ENCODE measurements at regions not wholly inside any gene's neighbourhood (a gene's known extent, or its start where the extent isn't known, plus 50 kb on each side); places are given as distances from the start of the nearest gene placed in this dataset.
A peak's percentile ranks its signal among the peaks of the same experiment; 100 is the strongest.

DNA sequence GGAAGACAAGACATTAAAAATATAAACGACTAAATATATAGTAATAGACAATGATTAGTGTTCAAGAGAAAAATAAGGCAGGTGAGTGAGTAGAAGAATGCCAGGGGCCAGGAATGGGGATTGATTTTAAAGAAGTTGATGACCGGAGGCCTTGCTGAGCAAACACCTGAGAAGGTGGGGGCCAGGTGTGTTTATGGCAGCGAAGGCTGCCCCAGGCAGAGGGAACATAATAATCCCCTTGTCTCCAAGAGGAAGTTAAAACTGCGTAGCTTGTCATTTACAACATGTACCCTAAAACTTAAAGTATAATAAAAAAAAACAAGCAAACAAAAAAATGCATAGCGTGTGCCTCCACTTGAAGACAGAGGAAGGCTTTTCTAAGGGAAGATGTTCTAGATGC is 220.3 kb downstream of the URB2 start:
- DNase-seq (ENCODE audit: low spot score), result no peak
- TF ChIP-seq TAF1 (conservative IDR thresholded peaks at IDR 0.05) (no peak), SP1 (IDR thresholded peaks at IDR 0.05) (no peak), JUND (IDR thresholded peaks at IDR 0.05) (no peak), EGR1 (IDR thresholded peaks at IDR 0.05; ENCODE audit: low read depth in 2 of 2) (no peak), HNF4A (conservative IDR thresholded peaks at IDR 0.05) (no peak), NR2F2 (IDR thresholded peaks at IDR 0.05) (no peak), FOXA2 (IDR thresholded peaks at IDR 0.05) (no peak), RAD21 (IDR thresholded peaks at IDR 0.05) (no peak), FOXA1 (IDR thresholded peaks at IDR 0.05) (no peak)
- TF ChIP-seq, protein P1, sequence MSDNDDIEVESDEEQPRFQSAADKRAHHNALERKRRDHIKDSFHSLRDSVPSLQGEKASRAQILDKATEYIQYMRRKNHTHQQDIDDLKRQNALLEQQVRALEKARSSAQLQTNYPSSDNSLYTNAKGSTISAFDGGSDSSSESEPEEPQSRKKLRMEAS (IDR thresholded peaks at IDR 0.05), result no peak
- TF ChIP-seq, protein P2, sequence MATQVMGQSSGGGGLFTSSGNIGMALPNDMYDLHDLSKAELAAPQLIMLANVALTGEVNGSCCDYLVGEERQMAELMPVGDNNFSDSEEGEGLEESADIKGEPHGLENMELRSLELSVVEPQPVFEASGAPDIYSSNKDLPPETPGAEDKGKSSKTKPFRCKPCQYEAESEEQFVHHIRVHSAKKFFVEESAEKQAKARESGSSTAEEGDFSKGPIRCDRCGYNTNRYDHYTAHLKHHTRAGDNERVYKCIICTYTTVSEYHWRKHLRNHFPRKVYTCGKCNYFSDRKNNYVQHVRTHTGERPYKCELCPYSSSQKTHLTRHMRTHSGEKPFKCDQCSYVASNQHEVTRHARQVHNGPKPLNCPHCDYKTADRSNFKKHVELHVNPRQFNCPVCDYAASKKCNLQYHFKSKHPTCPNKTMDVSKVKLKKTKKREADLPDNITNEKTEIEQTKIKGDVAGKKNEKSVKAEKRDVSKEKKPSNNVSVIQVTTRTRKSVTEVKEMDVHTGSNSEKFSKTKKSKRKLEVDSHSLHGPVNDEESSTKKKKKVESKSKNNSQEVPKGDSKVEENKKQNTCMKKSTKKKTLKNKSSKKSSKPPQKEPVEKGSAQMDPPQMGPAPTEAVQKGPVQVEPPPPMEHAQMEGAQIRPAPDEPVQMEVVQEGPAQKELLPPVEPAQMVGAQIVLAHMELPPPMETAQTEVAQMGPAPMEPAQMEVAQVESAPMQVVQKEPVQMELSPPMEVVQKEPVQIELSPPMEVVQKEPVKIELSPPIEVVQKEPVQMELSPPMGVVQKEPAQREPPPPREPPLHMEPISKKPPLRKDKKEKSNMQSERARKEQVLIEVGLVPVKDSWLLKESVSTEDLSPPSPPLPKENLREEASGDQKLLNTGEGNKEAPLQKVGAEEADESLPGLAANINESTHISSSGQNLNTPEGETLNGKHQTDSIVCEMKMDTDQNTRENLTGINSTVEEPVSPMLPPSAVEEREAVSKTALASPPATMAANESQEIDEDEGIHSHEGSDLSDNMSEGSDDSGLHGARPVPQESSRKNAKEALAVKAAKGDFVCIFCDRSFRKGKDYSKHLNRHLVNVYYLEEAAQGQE (IDR thresholded peaks at IDR 0.05), result no peak
- Histone ChIP-seq H3K27me3 (ENCODE audit: control insufficient read depth in 4 of 4, insufficient read depth in 4 of 4, low read length in 3 of 4) (no peaks in the 10 kb centered on the region), H3K9ac (ENCODE audit: low read depth in 1 of 2, low read length in 2 of 2) (no peak overlapping the region), H3K9me3 (ENCODE audit: control insufficient read depth in 4 of 4, low read length in 3 of 4) (no peaks in the 10 kb centered on the region), H3K36me3 (ENCODE audit: control insufficient read depth in 4 of 4, insufficient read depth in 3 of 4, low read depth in 1 of 4, low read length in 3 of 4) (no peaks in the 10 kb centered on the region), H3K27ac (ENCODE audit: low read depth in 1 of 2, low read length in 2 of 2) (no peak overlapping the region), H3K4me1 (ENCODE audit: control insufficient read depth in 4 of 4, insufficient read depth in 4 of 4, low read length in 3 of 4) (no peaks in the 10 kb centered on the region), H3K4me3 (ENCODE audit: low read depth in 1 of 3, low read length in 3 of 3) (no peak overlapping the region)
- 80% methylated on average over 5 of the region's 5 CpGs for WGBS

DNA sequence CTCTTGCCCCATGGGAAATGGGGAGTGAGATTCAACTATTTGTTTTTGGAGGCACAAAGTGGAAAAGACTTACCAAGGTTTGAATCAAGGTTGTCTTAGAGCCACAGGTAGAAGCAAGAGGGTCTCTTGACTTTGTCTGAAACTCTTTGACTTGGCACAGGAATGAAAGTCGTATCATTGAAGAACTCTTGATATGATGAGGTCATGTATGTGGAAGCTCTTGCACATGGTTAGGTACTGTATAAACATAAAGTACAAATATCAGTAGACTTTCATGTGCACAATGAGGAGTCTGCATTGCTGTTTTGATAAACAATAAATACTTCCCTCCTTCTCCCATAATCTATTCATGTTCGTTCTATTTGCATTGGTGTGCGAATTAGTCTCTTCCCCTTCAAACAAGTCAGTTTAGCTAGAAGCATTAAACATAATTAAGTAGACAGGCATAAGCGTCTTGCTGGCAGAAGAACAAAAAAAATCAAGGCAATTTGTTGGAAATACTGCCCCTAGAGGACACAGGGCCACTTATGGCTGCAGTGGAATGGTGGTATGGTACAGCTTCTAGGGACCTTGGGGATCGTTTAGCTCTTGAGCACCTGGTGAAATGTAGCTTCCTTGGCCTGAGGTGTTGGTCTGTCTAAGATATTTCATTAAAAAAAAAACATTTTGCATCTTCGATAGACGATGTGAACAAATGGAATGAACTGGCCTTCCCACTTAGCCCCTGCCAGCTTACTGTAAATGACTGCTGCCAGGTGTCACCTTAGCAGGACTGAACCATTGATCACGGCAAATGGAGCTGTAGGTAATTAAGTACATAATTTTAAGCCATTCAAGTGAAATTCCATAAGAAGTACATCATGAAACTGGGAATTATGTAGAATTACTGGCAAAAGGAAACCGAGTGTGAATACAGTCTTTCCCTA is 218.0 kb upstream of the GALNT2 start:
- no peak overlapping the region for H3K4me3 ChIP-seq (ENCODE audit: low read depth in 1 of 3, low read length in 3 of 3)
- H3K36me3 ChIP-seq (ENCODE audit: control insufficient read depth in 4 of 4, insufficient read depth in 3 of 4, low read depth in 1 of 4, low read length in 3 of 4), result no peaks in the 10 kb centered on the region
- no peaks in the 10 kb centered on the region for H3K4me1 ChIP-seq (ENCODE audit: control insufficient read depth in 4 of 4, insufficient read depth in 4 of 4, low read length in 3 of 4)
- H3K9me3 ChIP-seq (ENCODE audit: control insufficient read depth in 4 of 4, low read length in 3 of 4), result no peaks in the 10 kb centered on the region
- no peak overlapping the region for H3K9ac ChIP-seq (ENCODE audit: low read depth in 1 of 2, low read length in 2 of 2)
- WGBS, result 80% methylated on average over 9 of the region's 9 CpGs
- no peak overlapping the region for H3K27ac ChIP-seq (ENCODE audit: low read depth in 1 of 2, low read length in 2 of 2)
- no peak for TF ChIP-seq EGR1 (IDR thresholded peaks at IDR 0.05; ENCODE audit: low read depth in 2 of 2)
- TF ChIP-seq, protein P2 (IDR thresholded peaks at IDR 0.05), result no peak
- TF ChIP-seq JUND (IDR thresholded peaks at IDR 0.05), result no peak
- TF ChIP-seq, protein P3, sequence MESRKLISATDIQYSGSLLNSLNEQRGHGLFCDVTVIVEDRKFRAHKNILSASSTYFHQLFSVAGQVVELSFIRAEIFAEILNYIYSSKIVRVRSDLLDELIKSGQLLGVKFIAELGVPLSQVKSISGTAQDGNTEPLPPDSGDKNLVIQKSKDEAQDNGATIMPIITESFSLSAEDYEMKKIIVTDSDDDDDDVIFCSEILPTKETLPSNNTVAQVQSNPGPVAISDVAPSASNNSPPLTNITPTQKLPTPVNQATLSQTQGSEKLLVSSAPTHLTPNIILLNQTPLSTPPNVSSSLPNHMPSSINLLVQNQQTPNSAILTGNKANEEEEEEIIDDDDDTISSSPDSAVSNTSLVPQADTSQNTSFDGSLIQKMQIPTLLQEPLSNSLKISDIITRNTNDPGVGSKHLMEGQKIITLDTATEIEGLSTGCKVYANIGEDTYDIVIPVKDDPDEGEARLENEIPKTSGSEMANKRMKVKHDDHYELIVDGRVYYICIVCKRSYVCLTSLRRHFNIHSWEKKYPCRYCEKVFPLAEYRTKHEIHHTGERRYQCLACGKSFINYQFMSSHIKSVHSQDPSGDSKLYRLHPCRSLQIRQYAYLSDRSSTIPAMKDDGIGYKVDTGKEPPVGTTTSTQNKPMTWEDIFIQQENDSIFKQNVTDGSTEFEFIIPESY (IDR thresholded peaks at IDR 0.05), result no peak
- TF ChIP-seq HNF4G (IDR thresholded peaks at IDR 0.05), result no peak
- TF ChIP-seq RAD21 (IDR thresholded peaks at IDR 0.05), result peak; percentile 24 to 71
- TF ChIP-seq FOXA1 (IDR thresholded peaks at IDR 0.05), result no peak
- no peak for TF ChIP-seq GABPA (IDR thresholded peaks at IDR 0.05 in 1 of 2, conservative IDR thresholded peaks at IDR 0.05 in 1 of 2)
- no peak for TF ChIP-seq TAF1 (conservative IDR thresholded peaks at IDR 0.05)
- TF ChIP-seq, protein P4, sequence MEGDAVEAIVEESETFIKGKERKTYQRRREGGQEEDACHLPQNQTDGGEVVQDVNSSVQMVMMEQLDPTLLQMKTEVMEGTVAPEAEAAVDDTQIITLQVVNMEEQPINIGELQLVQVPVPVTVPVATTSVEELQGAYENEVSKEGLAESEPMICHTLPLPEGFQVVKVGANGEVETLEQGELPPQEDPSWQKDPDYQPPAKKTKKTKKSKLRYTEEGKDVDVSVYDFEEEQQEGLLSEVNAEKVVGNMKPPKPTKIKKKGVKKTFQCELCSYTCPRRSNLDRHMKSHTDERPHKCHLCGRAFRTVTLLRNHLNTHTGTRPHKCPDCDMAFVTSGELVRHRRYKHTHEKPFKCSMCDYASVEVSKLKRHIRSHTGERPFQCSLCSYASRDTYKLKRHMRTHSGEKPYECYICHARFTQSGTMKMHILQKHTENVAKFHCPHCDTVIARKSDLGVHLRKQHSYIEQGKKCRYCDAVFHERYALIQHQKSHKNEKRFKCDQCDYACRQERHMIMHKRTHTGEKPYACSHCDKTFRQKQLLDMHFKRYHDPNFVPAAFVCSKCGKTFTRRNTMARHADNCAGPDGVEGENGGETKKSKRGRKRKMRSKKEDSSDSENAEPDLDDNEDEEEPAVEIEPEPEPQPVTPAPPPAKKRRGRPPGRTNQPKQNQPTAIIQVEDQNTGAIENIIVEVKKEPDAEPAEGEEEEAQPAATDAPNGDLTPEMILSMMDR (IDR thresholded peaks at IDR 0.05; ENCODE audit: low read depth, low read length, missing input control), result peak; percentile 33
- TF ChIP-seq NR2F2 (IDR thresholded peaks at IDR 0.05), result no peak
- TF ChIP-seq, protein P1 (IDR thresholded peaks at IDR 0.05), result no peak
- no peak for TF ChIP-seq HNF4A (conservative IDR thresholded peaks at IDR 0.05)
- no peak for TF ChIP-seq FOXA2 (IDR thresholded peaks at IDR 0.05)
- H3K27me3 ChIP-seq (ENCODE audit: control insufficient read depth in 4 of 4, insufficient read depth in 4 of 4, low read length in 3 of 4), result no peaks in the 10 kb centered on the region
- no peak for DNase-seq (ENCODE audit: low spot score)

All from liver (tissue), 8 donors.